Aorta (tissue), 5 donors: ENCODE measurements at regions not wholly inside any gene's neighbourhood (a gene's known extent, or its start where the extent isn't known, plus 50 kb on each side); places are given as distances from the start of the nearest gene placed in this dataset.

Source experiments
- ATAC-seq: fragments of 200-7000 bp; cut with Tn5 transposase; one replicate; pipeline ENCODE4 v1.9.1; 2022; ENCODE audit warnings: moderate library complexity; ENCODE audit not compliant: low FRiP score
- DNase-seq, 2 donors: peaks; one replicate each; pipeline ENCODE4 v3.0.0-alpha.2; 2020
- H3K27ac ChIP-seq, 2 donors: one replicate each; pipeline ENCODE4 v1.5.1; 2013; ENCODE audit warnings: low read length in 2 of 2, mild to moderate bottlenecking in 2 of 2, moderate library complexity in 2 of 2, control low read depth in 1 of 2, inconsistent platforms in 1 of 2, low read depth in 1 of 2
- H3K27me3 ChIP-seq, 2 donors: one replicate each; pipeline ENCODE4 v1.6.1; 2013; ENCODE audit warnings: control low read depth in 1 of 2, low read length in 1 of 2, mild to moderate bottlenecking in 1 of 2, moderate library complexity in 1 of 2; ENCODE audit not compliant: insufficient read depth in 2 of 2, control insufficient read depth in 1 of 2
- H3K36me3 ChIP-seq, 2 donors: one replicate each; pipeline ENCODE4 v1.6.1; 2013; ENCODE audit warnings: control low read depth in 1 of 2, low read length in 1 of 2, mild to moderate bottlenecking in 1 of 2; ENCODE audit not compliant: insufficient read depth in 2 of 2, control insufficient read depth in 1 of 2
- H3K4me1 ChIP-seq, 2 donors: one replicate each; pipeline ENCODE4 v1.6.1; 2013; ENCODE audit warnings: low read length in 2 of 2, control low read depth in 1 of 2, mild to moderate bottlenecking in 1 of 2, moderate library complexity in 1 of 2; ENCODE audit not compliant: insufficient read depth in 2 of 2, control insufficient read depth in 1 of 2
- H3K4me3 ChIP-seq, 2 donors: one replicate each; pipeline ENCODE4 v1.5.1; 2013; ENCODE audit warnings: low read length in 2 of 2, control low read depth in 1 of 2, mild to moderate bottlenecking in 1 of 2
- H3K9me3 ChIP-seq: one replicate; pipeline ENCODE4 v1.6.1; 2013; ENCODE audit warnings: mild to moderate bottlenecking, low read length; ENCODE audit not compliant: control insufficient read depth
- WGBS, 2 donors: extraction: QIAGEN DNeasy Blood & Tissue Kit; methylation state at CpG; one replicate each; pipeline ENCODE4 v1.1.7; 2013; 5-methylcytosine and 5-hydroxymethylcytosine counted together
- intact Hi-C, 2 donors: fragments of 100-400 bp; cut with DNase I; formaldehyde crosslinking; loops; one replicate each; pipeline versions ENCODE4 v1.14.2 to v1.15.0; 2022
- donor health status: healthy with polysubstance abuse.
- donor health status: Bipolar disorder and iron deficiency.
- donor health status: DM: no; HTN: no; CAD: no.
- donor health status: DM: no; HTN: no; CAD: no.
- donor health status: DM: yes; HTN: yes; CAD: no.

DNA sequence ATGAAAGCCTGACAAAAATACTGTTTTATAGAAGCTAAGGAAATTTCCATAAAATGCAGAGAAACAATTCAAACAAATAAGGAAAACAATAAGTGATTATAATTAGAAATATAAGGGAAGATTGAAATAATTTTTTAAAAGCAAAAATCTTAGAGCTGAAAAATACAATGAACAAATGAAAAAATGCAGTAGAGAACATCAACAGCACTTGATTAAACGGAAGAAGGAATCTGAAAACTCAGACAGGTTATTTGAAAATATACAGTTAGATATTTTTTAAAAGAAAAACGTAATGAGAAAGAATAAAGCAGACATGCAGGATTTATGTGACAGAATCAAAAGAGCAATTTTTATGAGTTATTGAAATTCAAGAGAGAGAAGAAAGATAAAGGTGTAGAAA is 279.1 kb upstream of the MAGI2 start:
- ATAC-seq, result no peak
- intact Hi-C loops, result no loop called here
- no peaks in the 10 kb centered on the region for H3K36me3 ChIP-seq

GRCh38 chr7:79730971-79731370 is 277.5 kb upstream of the MAGI2 start:
- H3K4me1 ChIP-seq, result no peaks in the 10 kb centered on the region
- intact Hi-C loops, result no loop called here
- no peak overlapping the region for H3K4me3 ChIP-seq
- H3K27ac ChIP-seq, result no peak overlapping the region
- no peaks in the 10 kb centered on the region for H3K36me3 ChIP-seq
- DNase-seq (no peak), ATAC-seq (no peak)
- peaks cover 1% of the 10 kb centered on the region for H3K9me3 ChIP-seq
- no peaks in the 10 kb centered on the region for H3K27me3 ChIP-seq
- 86 to 90% methylated on average over 4 of the region's 4 CpGs for WGBS, 2 donors

More for the DNA sequence above, 279.1 kb upstream of the MAGI2 start:
- Histone ChIP-seq H3K4me3 (no peak overlapping the region), H3K27me3 (no peaks in the 10 kb centered on the region), H3K9me3 (peaks cover 1% of the 10 kb centered on the region), H3K27ac (no peak overlapping the region), H3K4me1 (no peaks in the 10 kb centered on the region)
- WGBS, 2 donors, result 53 to 54% methylated on average over 2 of the region's 2 CpGs
- no peak for DNase-seq

- no peak overlapping the region for H3K27ac ChIP-seq
- no peaks in the 10 kb centered on the region for H3K36me3 ChIP-seq
- H3K9me3 ChIP-seq, result no peaks in the 10 kb centered on the region
- H3K4me3 ChIP-seq, result no peak overlapping the region
- H3K27me3 ChIP-seq, result no peaks in the 10 kb centered on the region
- no peaks in the 10 kb centered on the region for H3K4me1 ChIP-seq
- intact Hi-C loops, result no loop called here
- WGBS, 2 donors, result 26 to 45% methylated on average over 6 of the region's 6 CpGs
- DNase-seq (no peak), ATAC-seq (no peak)
Observed at GRCh38 chr7:79723833-79724618, 270.6 kb upstream of the MAGI2 start.

DNA sequence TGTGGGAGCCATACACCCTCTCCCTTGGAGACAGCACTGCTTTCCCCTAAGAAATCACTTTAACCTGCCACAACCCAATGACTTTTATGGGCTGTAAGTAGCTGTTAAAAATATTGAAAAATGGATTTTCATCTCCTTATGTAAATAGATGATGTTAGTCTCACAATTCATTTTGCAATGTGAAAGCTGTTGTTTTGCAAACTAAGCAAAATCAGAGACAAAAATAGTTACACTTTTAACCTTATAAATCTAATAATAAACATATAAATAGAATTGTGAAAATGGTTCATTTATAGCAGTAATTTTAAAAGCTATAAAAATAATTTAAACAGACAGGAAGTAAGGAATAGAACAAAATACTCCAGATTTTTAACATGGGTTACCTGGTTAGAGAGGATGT is 268.8 kb upstream of the MAGI2 start:
- Histone ChIP-seq H3K27me3 (no peaks in the 10 kb centered on the region), H3K4me3 (no peak overlapping the region), H3K36me3 (no peaks in the 10 kb centered on the region), H3K27ac (no peak overlapping the region), H3K4me1 (no peaks in the 10 kb centered on the region), H3K9me3 (no peaks in the 10 kb centered on the region)
- intact Hi-C loops, result no loop called here
- ATAC-seq (no peak), DNase-seq (no peak)

DNA sequence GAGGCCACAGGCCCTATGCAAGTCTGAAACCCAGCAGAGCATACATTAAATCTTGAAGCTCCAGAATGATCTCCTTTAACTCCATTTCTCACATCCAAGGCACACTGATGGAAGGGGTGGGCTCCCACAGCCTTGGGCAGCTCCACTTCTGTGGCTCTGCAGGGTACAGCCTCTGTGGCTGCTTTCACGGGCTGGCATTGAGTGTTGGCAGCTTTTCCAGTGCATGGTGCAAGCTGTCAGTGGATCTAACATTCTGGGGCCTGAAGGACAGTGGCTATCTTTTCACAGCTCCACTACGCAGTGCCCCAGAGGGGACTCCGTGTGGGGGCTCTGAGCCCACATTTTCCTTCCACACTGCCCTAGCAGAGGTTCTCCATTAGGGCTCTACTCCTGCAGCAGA is 265.7 kb upstream of the MAGI2 start:
- Histone ChIP-seq H3K4me3 (no peak overlapping the region), H3K9me3 (no peaks in the 10 kb centered on the region), H3K27me3 (no peaks in the 10 kb centered on the region), H3K4me1 (no peaks in the 10 kb centered on the region), H3K27ac (no peak overlapping the region), H3K36me3 (no peaks in the 10 kb centered on the region)
- WGBS, 2 donors, result 71 to 72% methylated on average over 3 of the region's 3 CpGs
- ATAC-seq, result no peak
- intact Hi-C loops, result no loop called here
- no peak for DNase-seq

- Histone ChIP-seq H3K4me3 (no peak overlapping the region), H3K27me3 (no peaks in the 10 kb centered on the region), H3K27ac (no peak overlapping the region), H3K36me3 (no peaks in the 10 kb centered on the region), H3K4me1 (no peaks in the 10 kb centered on the region), H3K9me3 (no peaks in the 10 kb centered on the region)
- intact Hi-C loops, result no loop called here
- DNase-seq (no peak), ATAC-seq (no peak)
- 77% methylated on average over 2 of the region's 2 CpGs for WGBS, 2 donors
Observed at GRCh38 chr7:79716329-79716728, 262.9 kb upstream of the MAGI2 start.

DNA sequence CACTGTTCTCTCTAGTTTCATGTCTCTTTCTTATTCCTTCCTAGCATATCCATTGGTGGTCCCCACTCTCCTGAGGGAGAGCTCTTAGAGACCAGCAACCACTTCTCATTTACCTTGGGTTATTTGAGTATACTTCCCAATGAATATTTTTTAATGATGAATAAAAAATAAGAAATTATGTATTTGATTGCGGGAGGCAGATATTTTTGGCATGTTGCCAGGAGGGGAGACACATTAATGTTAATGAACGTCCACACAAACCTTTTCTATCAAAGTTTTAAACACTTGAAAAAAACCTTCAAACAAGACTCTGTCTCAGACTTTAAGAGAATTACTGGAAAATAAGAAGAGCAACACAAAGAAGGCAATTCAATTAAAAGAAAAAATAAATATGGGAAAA is 260.6 kb upstream of the MAGI2 start:
- no peak for DNase-seq
- intact Hi-C loops, result no loop called here
- ATAC-seq, result no peak
- no peak overlapping the region for H3K4me3 ChIP-seq
- H3K27ac ChIP-seq, result no peak overlapping the region
- no peaks in the 10 kb centered on the region for H3K4me1 ChIP-seq
- H3K27me3 ChIP-seq, result no peaks in the 10 kb centered on the region
- H3K36me3 ChIP-seq, result no peaks in the 10 kb centered on the region
- WGBS, 2 donors, result 70 to 76% methylated on average over 2 of the region's 2 CpGs
- no peaks in the 10 kb centered on the region for H3K9me3 ChIP-seq

DNA sequence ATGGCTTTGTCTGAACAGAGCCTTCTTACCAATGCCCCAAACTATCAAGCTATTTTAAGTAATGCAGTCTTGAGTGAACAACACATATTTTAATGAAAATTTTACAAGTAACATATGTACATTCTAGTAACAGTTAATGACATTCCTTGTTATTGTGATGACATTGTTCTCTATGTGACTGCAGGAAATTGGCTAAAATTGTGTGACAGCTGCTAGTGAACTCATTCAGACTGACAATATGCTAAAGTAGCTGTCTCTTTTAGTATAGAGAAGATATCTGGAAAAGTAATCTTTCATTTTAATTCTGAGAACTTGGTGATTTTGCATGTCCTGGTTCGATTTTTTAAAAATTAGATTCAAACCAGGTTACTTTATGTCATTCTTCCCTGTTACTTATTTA is 259.8 kb upstream of the MAGI2 start:
- Histone ChIP-seq H3K27me3 (no peaks in the 10 kb centered on the region), H3K27ac (no peak overlapping the region), H3K4me1 (no peaks in the 10 kb centered on the region), H3K9me3 (no peaks in the 10 kb centered on the region), H3K4me3 (no peak overlapping the region), H3K36me3 (no peaks in the 10 kb centered on the region)
- DNase-seq, result no peak
- intact Hi-C loops, result no loop called here
- ATAC-seq, result no peak
- 55% methylated on average over 1 of the region's 1 CpG for WGBS, 2 donors

DNA sequence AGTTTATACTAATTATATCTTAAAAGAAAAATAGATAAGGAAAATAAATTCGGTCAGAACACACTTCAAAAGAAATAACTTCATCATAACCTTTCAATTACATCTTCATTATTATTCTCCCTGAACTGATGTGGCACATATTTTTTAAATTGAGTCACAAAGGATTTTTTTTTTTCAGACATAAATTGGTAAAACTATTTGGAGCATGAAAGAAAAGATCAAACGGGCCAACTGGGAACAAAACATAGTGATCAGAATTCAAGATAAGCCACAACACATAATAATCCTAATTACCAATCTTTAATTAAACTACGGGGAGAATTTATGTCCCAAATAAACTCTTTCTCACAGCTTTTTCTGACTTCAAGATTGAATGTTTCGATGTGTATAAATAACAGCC is 258.2 kb upstream of the MAGI2 start:
- Histone ChIP-seq H3K27me3 (no peaks in the 10 kb centered on the region), H3K4me1 (no peaks in the 10 kb centered on the region), H3K9me3 (no peaks in the 10 kb centered on the region), H3K4me3 (no peak overlapping the region), H3K36me3 (no peaks in the 10 kb centered on the region), H3K27ac (no peak overlapping the region)
- 61 to 64% methylated on average over 4 of the region's 4 CpGs for WGBS, 2 donors
- intact Hi-C loops, result no loop called here
- ATAC-seq, result no peak
- DNase-seq, result no peak
